Sigmoid colon (tissue), 6 donors: ENCODE measurements at regions not wholly inside any gene's neighbourhood (a gene's known extent, or its start where the extent isn't known, plus 50 kb on each side); places are given as distances from the start of the nearest gene placed in this dataset.

Experiments used
- DNase-seq: peaks from one replicate; pipeline ENCODE4 v3.0.0-alpha.2; 2019
- H3K27ac ChIP-seq, 4 donors: fragments of 200-600 bp; sonication (generic); one replicate each; pipeline ENCODE4 v1.5.1; 2016 to 2019; ENCODE audit warnings: mild to moderate bottlenecking in 1 of 4
- H3K27me3 ChIP-seq, 3 donors: fragments of 200-600 bp; sonication (generic); one replicate each; pipeline ENCODE4 v1.5.1; 2019; ENCODE audit warnings: mild to moderate bottlenecking in 1 of 3
- H3K36me3 ChIP-seq, 4 donors: fragments of 200-600 bp; sonication (generic); one replicate each; pipeline ENCODE4 v1.5.1; 2016 to 2019
- H3K4me1 ChIP-seq, 4 donors: fragments of 200-600 bp; sonication (generic); one replicate each; pipeline ENCODE4 v1.5.1; 2017 to 2019
- H3K4me3 ChIP-seq, 4 donors: fragments of 200-600 bp; sonication (generic); one replicate each; pipeline ENCODE4 v1.5.1; 2017 to 2019; ENCODE audit warnings: mild to moderate bottlenecking in 2 of 4, moderate library complexity in 1 of 4
- H3K9me3 ChIP-seq, 4 donors: fragments of 200-600 bp in 3 of 4; sonication (generic) in 3 of 4; one replicate each; pipeline versions ENCODE4 v1.5.1 to v1.6.1; 2013 to 2019
- EP300 ChIP-seq, 4 donors: sonication (generic); formaldehyde crosslinking; IDR thresholded peaks; one replicate each; pipeline ENCODE4 v1.6.1; 2017; ENCODE audit warnings: antibody characterized with exemption in 4 of 4
- POLR2A ChIP-seq, 2 donors: fragments of 450-650 bp; IDR thresholded peaks; one replicate each; pipeline ENCODE4 v1.6.1; 2016; ENCODE audit warnings: antibody characterized with exemption in 2 of 2, mild to moderate bottlenecking in 2 of 2, moderate library complexity in 2 of 2
- POLR2AphosphoS5 ChIP-seq, 4 donors: sonication (generic); formaldehyde crosslinking; IDR thresholded peaks; one replicate each; pipeline ENCODE4 v1.6.1; 2017; ENCODE audit warnings: antibody characterized with exemption in 4 of 4
- WGBS, 2 donors: extraction: QIAGEN DNeasy Blood & Tissue Kit; methylation state at CpG; one replicate each; pipeline ENCODE4 v1.1.7; 2013; 5-methylcytosine and 5-hydroxymethylcytosine counted together
- intact Hi-C: fragments of 100-400 bp; cut with DNase I; formaldehyde crosslinking; loops from one replicate; pipeline ENCODE4 v1.15.1; 2023
- TF ChIP-seq, protein P1 (sequence below), 4 experiments: fragments of 450-650 bp in 3 of 4; fragments of 200-600 bp in 1 of 4; IDR thresholded peaks; one replicate each; pipeline ENCODE4 v1.5.1; 2016 to 2019; ENCODE audit warnings: antibody characterized with exemption in 4 of 4, mild to moderate bottlenecking in 3 of 4, moderate library complexity in 2 of 4
- donor health status: healthy with polysubstance abuse.
- donor health status: healthy.

GRCh38 chrX:34437586-34437985, 219.5 kb downstream of the TMEM47 start:
- DNase-seq: peak; percentile 87
- no peaks in the 10 kb centered on the region for H3K9me3 ChIP-seq
- 50 to 59% methylated on average over 6 of the region's 6 CpGs for WGBS, 2 donors
- H3K27ac ChIP-seq: peak overlapping the region in 1 of 4 donors; percentile 2
- no peaks in the 10 kb centered on the region for H3K27me3 ChIP-seq
- H3K4me3 ChIP-seq: no peak overlapping the region
- no peak for TF ChIP-seq EP300 (IDR thresholded peaks at IDR 0.05)
- TF ChIP-seq POLR2A (IDR thresholded peaks at IDR 0.05): no peak
- TF ChIP-seq POLR2AphosphoS5 (IDR thresholded peaks at IDR 0.05): no peak
- TF ChIP-seq, protein P1, sequence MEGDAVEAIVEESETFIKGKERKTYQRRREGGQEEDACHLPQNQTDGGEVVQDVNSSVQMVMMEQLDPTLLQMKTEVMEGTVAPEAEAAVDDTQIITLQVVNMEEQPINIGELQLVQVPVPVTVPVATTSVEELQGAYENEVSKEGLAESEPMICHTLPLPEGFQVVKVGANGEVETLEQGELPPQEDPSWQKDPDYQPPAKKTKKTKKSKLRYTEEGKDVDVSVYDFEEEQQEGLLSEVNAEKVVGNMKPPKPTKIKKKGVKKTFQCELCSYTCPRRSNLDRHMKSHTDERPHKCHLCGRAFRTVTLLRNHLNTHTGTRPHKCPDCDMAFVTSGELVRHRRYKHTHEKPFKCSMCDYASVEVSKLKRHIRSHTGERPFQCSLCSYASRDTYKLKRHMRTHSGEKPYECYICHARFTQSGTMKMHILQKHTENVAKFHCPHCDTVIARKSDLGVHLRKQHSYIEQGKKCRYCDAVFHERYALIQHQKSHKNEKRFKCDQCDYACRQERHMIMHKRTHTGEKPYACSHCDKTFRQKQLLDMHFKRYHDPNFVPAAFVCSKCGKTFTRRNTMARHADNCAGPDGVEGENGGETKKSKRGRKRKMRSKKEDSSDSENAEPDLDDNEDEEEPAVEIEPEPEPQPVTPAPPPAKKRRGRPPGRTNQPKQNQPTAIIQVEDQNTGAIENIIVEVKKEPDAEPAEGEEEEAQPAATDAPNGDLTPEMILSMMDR (IDR thresholded peaks at IDR 0.05): no peak
- H3K4me1 ChIP-seq: no peaks in the 10 kb centered on the region
- intact Hi-C loops: no loop called here
- H3K36me3 ChIP-seq: no peaks in the 10 kb centered on the region

DNA sequence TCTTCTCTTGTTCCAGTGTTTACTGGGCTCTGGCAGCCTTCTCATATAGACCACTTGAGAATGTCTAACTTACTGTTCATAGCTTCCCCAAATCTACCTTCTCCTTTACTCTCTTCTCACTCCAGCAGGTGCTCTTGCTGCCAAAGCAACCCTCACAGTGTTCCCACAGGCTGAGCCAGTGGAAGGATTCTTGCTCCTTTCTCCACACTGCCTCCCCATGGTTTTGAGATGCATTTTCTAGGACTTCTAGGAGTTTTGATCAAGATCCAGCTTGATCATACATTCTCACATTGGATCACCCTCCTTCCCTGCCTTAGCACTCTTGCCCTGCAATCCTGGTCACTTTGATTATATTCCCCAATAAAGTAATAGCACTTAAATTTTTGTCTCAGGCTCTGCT, 230.8 kb downstream of the TMEM47 start:
- Histone ChIP-seq H3K27me3 (no peaks in the 10 kb centered on the region), H3K4me3 (no peak overlapping the region), H3K36me3 (no peaks in the 10 kb centered on the region), H3K9me3 (no peaks in the 10 kb centered on the region), H3K4me1 (no peaks in the 10 kb centered on the region), H3K27ac (no peak overlapping the region)
- TF ChIP-seq, protein P1 (IDR thresholded peaks at IDR 0.05): no peak
- TF ChIP-seq POLR2A (IDR thresholded peaks at IDR 0.05) (no peak), POLR2AphosphoS5 (IDR thresholded peaks at IDR 0.05) (no peak)
- intact Hi-C loops: no loop called here
- no peak for DNase-seq

DNA sequence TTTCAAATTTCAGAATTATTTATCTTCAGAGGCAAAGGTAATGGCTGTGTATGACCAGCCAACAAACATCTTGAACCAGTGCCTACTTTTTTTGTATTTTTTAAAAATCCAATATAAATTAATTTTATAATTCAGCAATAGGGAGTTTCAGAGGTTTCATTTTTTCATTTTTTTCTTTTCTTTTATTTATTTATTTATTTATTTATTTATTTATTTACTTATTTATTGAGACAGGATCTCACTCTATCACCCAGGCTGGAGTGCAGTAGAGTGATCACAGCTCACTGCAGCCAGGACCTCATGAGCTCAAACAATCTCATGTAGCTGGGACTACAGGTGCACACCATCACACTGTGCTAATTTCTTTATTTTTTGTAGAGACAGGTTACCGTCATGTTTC, 250.5 kb downstream of the TMEM47 start:
- Histone ChIP-seq H3K36me3 (no peaks in the 10 kb centered on the region), H3K9me3 (no peaks in the 10 kb centered on the region), H3K27ac (no peak overlapping the region), H3K4me3 (no peak overlapping the region), H3K27me3 (no peaks in the 10 kb centered on the region), H3K4me1 (no peaks in the 10 kb centered on the region)
- TF ChIP-seq, protein P1 (IDR thresholded peaks at IDR 0.05): no peak
- no peak for TF ChIP-seq POLR2AphosphoS5 (IDR thresholded peaks at IDR 0.05)
- TF ChIP-seq EP300 (IDR thresholded peaks at IDR 0.05): no peak
- no peak for TF ChIP-seq POLR2A (IDR thresholded peaks at IDR 0.05)
- DNase-seq: no peak
- intact Hi-C loops: no loop called here
- WGBS, 2 donors: 85 to 88% methylated on average over 1 of the region's 1 CpG

- 55 to 62% methylated on average over 7 of the region's 7 CpGs for WGBS, 2 donors
- Histone ChIP-seq H3K9me3 (no peaks in the 10 kb centered on the region), H3K4me1 (no peaks in the 10 kb centered on the region), H3K27ac (no peak overlapping the region), H3K4me3 (no peak overlapping the region), H3K27me3 (no peaks in the 10 kb centered on the region), H3K36me3 (no peaks in the 10 kb centered on the region)
- intact Hi-C loops: no loop called here
- TF ChIP-seq POLR2A (IDR thresholded peaks at IDR 0.05) (no peak), POLR2AphosphoS5 (IDR thresholded peaks at IDR 0.05) (peak in 2 of 4 donors; percentile 13 to 25), EP300 (IDR thresholded peaks at IDR 0.05) (no peak)
- peak; percentile 78 for DNase-seq
These were observed 252.6 kb downstream of the TMEM47 start for GRCh38 chrX:34404386-34405070.

DNA sequence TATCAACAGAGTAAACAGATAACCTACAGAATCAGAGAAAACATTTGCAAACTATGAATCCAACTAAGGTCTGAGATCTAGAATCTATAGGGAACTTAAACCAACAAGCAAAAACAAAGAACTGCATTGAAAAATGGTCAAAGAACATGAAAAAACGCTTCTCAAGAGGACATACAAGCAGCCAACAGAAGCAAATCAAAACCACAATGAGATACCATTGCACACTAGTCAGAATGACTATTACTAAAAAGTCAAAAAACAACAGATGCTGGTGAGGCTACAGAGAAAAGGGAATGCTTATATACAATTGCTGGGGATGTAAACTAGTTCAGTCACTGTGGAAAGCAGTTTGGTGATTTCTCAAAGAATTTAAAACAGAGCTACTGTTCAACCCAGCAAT, 255.7 kb downstream of the TMEM47 start:
- Histone ChIP-seq H3K4me3 (no peak overlapping the region), H3K27me3 (no peaks in the 10 kb centered on the region), H3K4me1 (no peaks in the 10 kb centered on the region), H3K36me3 (no peaks in the 10 kb centered on the region), H3K9me3 (no peaks in the 10 kb centered on the region), H3K27ac (no peak overlapping the region)
- WGBS, 2 donors: 52 to 63% methylated on average over 1 of the region's 1 CpG
- intact Hi-C loops: no loop called here
- no peak for DNase-seq
- TF ChIP-seq, protein P1 (IDR thresholded peaks at IDR 0.05): no peak
- TF ChIP-seq EP300 (IDR thresholded peaks at IDR 0.05): no peak
- TF ChIP-seq POLR2AphosphoS5 (IDR thresholded peaks at IDR 0.05): no peak
- no peak for TF ChIP-seq POLR2A (IDR thresholded peaks at IDR 0.05)
